Neuron (in vitro differentiated cells): ENCODE measurements at regions not wholly inside any gene's neighbourhood (a gene's known extent, or its start where the extent isn't known, plus 50 kb on each side); places are given as distances from the start of the nearest gene placed in this dataset.

Experiments used
- H2AFZ ChIP-seq: one replicate; pipeline ENCODE4 v1.6.1; 2013; ENCODE audit warnings: low read depth, mild to moderate bottlenecking, inconsistent platforms, low read length, moderate library complexity
- H3K27me3 ChIP-seq: one replicate; pipeline ENCODE4 v1.6.1; 2013; ENCODE audit warnings: low read length; ENCODE audit not compliant: insufficient read depth
- H3K36me3 ChIP-seq: one replicate; pipeline ENCODE4 v1.6.1; 2013; ENCODE audit warnings: low read length; ENCODE audit not compliant: insufficient read depth
- H3K4me1 ChIP-seq: one replicate; pipeline ENCODE4 v1.6.1; 2013; ENCODE audit warnings: low read length; ENCODE audit not compliant: insufficient read depth
- H3K4me3 ChIP-seq: 2 replicates; pipeline ENCODE4 v1.5.1; 2013; ENCODE audit warnings: mild to moderate bottlenecking, low read length, moderate library complexity
- H3K9me3 ChIP-seq: one replicate; pipeline ENCODE4 v1.6.1; 2013; ENCODE audit warnings: low read length

- no peaks in the 10 kb centered on the region for H3K36me3 ChIP-seq
- H3K9me3 ChIP-seq = no peaks in the 10 kb centered on the region
- no peaks in the 10 kb centered on the region for H3K27me3 ChIP-seq
- H2AFZ ChIP-seq = no peak overlapping the region
- no peak overlapping the region for H3K4me3 ChIP-seq
- H3K4me1 ChIP-seq = no peaks in the 10 kb centered on the region
These were observed 298.7 kb upstream of the ESRRG start for GRCh38 chr1:217021956-217022355.

DNA sequence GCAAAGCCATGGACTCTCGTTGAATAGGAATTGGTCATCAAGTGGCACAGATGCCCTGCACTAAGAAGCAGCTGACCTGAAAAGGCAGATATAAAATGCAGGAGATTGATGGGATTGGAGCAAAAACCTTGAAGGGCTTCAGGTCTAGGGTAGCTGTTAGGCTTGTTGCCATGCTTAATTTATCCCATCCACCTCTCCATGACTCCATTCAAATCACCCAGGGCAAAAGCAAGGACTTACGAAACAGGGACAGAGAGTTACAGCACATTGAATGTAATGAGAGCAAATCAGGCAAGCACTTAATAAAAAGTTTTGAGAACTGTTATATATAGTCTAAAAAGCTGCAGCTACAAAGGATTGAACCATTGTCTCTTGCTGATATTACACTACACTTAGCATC is 298.2 kb upstream of the ESRRG start:
- Histone ChIP-seq H3K36me3 (no peaks in the 10 kb centered on the region), H3K27me3 (no peaks in the 10 kb centered on the region), H3K4me3 (no peak overlapping the region), H3K9me3 (no peaks in the 10 kb centered on the region), H3K4me1 (no peaks in the 10 kb centered on the region), H2AFZ (no peak overlapping the region)

- H3K4me1 ChIP-seq = peaks cover under 1% of the 10 kb centered on the region
- no peaks in the 10 kb centered on the region for H3K27me3 ChIP-seq
- H3K36me3 ChIP-seq = no peaks in the 10 kb centered on the region
- H3K4me3 ChIP-seq = no peak overlapping the region
- H3K9me3 ChIP-seq = no peaks in the 10 kb centered on the region
- H2AFZ ChIP-seq = no peak overlapping the region
These were observed 296.2 kb upstream of the ESRRG start for GRCh38 chr1:217019475-217019874.

DNA sequence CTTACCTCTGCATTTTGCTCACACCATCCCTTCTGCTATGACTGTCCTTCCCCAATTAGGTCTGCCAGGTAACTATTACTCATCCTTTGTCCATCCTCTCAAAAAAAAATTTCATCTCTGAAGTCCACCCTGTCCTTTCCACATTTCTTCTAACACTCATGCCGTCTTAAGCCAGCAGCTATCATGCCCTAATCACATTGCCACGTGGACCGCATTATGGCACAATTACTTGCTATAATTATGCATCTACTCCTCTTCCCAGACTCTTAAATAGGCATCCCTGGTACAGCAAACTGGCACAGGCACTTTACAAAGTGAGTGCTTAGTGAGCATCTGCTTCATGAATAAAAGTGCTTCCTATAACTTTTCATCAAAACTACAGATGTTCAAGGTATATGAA is 295.4 kb upstream of the ESRRG start:
- Histone ChIP-seq H3K27me3 (no peaks in the 10 kb centered on the region), H3K4me3 (no peak overlapping the region), H3K9me3 (no peaks in the 10 kb centered on the region), H3K36me3 (no peaks in the 10 kb centered on the region), H3K4me1 (peaks cover 8% of the 10 kb centered on the region), H2AFZ (no peak overlapping the region)

GRCh38 chr1:217017165-217017564 is 293.9 kb upstream of the ESRRG start:
- no peak overlapping the region for H3K4me3 ChIP-seq
- peaks cover 8% of the 10 kb centered on the region for H3K4me1 ChIP-seq
- no peaks in the 10 kb centered on the region for H3K27me3 ChIP-seq
- no peaks in the 10 kb centered on the region for H3K9me3 ChIP-seq
- no peaks in the 10 kb centered on the region for H3K36me3 ChIP-seq
- no peak overlapping the region for H2AFZ ChIP-seq

DNA sequence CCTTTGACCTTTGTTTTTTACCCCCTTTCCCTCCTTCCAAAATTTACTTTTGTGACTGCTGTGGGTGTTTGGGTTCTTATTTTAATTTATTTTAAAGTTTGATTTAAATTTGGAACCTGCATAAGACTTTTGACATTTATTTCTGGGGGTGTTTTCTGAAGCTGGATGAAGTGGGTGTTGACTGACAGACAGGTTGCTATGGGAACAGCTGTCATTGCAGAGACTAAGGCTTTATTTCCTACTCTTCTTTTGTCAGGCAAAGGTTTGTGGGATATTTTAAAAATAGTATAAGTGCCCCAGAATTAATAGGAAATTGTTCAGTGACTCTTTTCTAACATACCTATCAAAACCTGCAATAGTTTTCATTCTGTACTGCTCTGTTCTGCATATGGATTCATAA is 290.8 kb upstream of the ESRRG start:
- no peaks in the 10 kb centered on the region for H3K36me3 ChIP-seq
- H3K4me3 ChIP-seq = no peak overlapping the region
- H3K9me3 ChIP-seq = no peaks in the 10 kb centered on the region
- H3K4me1 ChIP-seq = peaks cover 8% of the 10 kb centered on the region
- no peaks in the 10 kb centered on the region for H3K27me3 ChIP-seq
- H2AFZ ChIP-seq = no peak overlapping the region

DNA sequence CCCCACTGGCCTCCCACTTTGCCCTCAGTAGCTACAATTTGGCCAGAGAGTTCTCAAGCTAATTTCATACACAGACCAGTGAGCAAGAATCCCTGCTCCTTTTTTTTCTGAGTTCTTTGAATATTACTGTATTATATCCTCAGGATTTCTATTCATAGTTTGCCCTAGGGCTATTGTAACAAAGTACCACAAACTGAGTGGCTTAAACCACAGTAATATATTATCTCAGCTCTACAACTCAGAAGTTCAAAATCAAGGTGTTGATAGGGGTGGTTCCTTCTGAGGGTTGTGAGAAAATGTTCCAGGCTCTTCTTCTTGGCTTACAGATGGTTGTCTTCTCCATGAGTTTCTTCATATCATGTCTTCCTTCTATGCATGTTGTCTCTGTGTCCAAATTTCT is 289.4 kb upstream of the ESRRG start:
- no peaks in the 10 kb centered on the region for H3K9me3 ChIP-seq
- H3K27me3 ChIP-seq = no peaks in the 10 kb centered on the region
- no peak overlapping the region for H3K4me3 ChIP-seq
- H3K4me1 ChIP-seq = peaks cover 8% of the 10 kb centered on the region
- H2AFZ ChIP-seq = no peak overlapping the region
- H3K36me3 ChIP-seq = no peaks in the 10 kb centered on the region

DNA sequence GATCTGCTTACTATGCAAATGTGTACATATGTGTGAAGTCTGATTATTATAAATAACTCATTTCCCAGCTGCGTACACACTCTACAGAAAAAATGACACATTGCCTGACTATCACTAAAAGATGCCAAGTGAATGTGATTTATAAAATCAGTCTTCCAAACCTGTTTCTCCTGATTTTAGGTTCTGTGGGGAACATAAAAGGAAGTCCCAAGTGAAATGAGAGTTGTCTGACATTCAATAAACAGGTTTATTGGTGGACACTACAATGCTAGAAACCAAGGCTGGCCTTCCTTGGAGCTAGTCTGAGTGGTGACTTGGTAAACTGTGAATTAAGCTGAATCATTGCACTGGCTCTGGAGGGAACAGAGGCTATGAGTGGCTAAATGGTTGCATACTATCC is 287.9 kb upstream of the ESRRG start:
- H3K4me3 ChIP-seq = no peak overlapping the region
- H3K27me3 ChIP-seq = no peaks in the 10 kb centered on the region
- no peaks in the 10 kb centered on the region for H3K36me3 ChIP-seq
- H2AFZ ChIP-seq = no peak overlapping the region
- peaks cover 8% of the 10 kb centered on the region for H3K4me1 ChIP-seq
- no peaks in the 10 kb centered on the region for H3K9me3 ChIP-seq

- Histone ChIP-seq H3K27me3 (no peaks in the 10 kb centered on the region), H3K4me3 (no peak overlapping the region)
These were observed 287.0 kb upstream of the ESRRG start for GRCh38 chr1:217010253-217010652.

GRCh38 chr1:217009376-217009775 is 286.1 kb upstream of the ESRRG start:
- Histone ChIP-seq H3K27me3 (no peaks in the 10 kb centered on the region), H3K36me3 (no peaks in the 10 kb centered on the region), H3K4me3 (no peak overlapping the region), H3K4me1 (peaks cover 7% of the 10 kb centered on the region), H2AFZ (no peak overlapping the region), H3K9me3 (no peaks in the 10 kb centered on the region)

More at GRCh38 chr1:217010253-217010652, 287.0 kb upstream of the ESRRG start:
- Histone ChIP-seq H3K36me3 (no peaks in the 10 kb centered on the region), H3K4me1 (peaks cover 8% of the 10 kb centered on the region), H3K9me3 (no peaks in the 10 kb centered on the region), H2AFZ (no peak overlapping the region)

DNA sequence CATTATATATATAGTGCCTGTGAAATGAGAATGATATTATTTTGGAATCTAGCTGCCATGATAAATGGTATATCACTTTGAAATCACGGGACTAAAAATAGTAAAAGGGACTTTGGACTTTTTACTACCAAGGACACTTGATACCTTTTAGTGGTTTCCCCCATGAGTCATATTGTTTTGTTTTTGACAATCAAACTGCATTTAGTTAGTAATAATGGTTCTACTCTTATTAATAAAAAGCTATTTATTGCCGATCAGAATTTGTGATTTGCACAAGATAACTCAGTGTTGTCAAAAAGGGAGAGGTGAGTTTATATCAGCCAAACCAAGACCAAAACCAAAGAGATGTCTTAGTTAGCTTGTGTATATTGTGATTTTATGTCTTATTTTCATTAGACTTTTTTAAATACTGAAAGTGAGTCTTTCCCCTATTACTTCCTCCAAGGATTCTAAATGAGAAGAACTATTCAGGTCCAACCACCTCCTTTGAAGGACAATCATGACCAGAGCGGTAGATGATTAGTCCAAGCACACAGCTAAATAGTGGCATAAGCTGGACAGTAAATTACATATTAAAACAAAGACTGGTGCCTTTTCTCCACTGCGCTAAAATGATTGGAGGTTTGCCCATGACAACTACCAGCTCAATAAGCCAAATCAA is 281.7 kb upstream of the ESRRG start:
- H3K27me3 ChIP-seq = no peaks in the 10 kb centered on the region
- no peaks in the 10 kb centered on the region for H3K4me1 ChIP-seq
- no peaks in the 10 kb centered on the region for H3K36me3 ChIP-seq
- H2AFZ ChIP-seq = no peak overlapping the region
- H3K9me3 ChIP-seq = peaks cover 2% of the 10 kb centered on the region
- no peak overlapping the region for H3K4me3 ChIP-seq

DNA sequence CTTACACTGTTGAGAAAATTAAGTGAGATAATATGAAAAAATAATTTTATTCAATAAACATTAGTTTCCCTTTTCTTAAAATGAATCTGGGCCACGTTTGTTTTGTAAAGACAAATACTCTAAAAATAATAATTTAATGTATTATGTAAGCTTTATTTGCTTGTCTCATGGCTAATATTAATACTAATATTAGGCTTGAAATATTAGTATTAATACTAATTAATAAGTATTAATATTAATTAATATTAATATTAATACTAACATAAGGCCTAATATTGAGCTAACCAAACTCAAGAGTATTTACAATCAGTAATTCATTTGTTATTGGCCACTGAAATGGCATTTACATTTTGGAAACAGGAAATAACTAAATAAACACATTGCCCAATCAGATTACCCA is 280.1 kb upstream of the ESRRG start:
- no peaks in the 10 kb centered on the region for H3K36me3 ChIP-seq
- H3K9me3 ChIP-seq = peaks cover 2% of the 10 kb centered on the region
- no peaks in the 10 kb centered on the region for H3K4me1 ChIP-seq
- H3K27me3 ChIP-seq = no peaks in the 10 kb centered on the region
- H3K4me3 ChIP-seq = no peak overlapping the region
- no peak overlapping the region for H2AFZ ChIP-seq

DNA sequence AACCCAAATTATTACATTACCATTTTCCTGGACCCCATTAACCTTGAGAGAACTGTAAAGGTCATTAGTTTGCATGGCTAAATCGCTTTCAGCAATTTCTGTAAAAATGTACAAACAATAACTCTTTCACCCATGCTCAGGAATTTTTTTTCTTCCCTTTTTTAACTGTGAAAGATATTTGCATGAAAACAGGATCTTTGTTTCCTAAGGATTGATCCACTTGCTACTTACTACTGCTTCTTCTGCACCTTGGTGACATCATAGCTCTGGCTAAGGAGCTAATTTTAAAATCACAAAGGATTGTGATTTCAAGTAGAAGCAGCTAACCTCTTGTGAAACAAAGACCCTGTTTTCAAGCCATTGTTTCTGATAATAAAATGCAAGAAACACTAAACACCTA is 274.6 kb upstream of the ESRRG start:
- H3K9me3 ChIP-seq = peaks cover 2% of the 10 kb centered on the region
- no peak overlapping the region for H2AFZ ChIP-seq
- no peak overlapping the region for H3K4me3 ChIP-seq
- peaks cover 8% of the 10 kb centered on the region for H3K4me1 ChIP-seq
- H3K36me3 ChIP-seq = no peaks in the 10 kb centered on the region
- no peaks in the 10 kb centered on the region for H3K27me3 ChIP-seq

- H3K9me3 ChIP-seq = peaks cover 2% of the 10 kb centered on the region
- H2AFZ ChIP-seq = no peak overlapping the region
- H3K4me1 ChIP-seq = peaks cover 8% of the 10 kb centered on the region
- no peaks in the 10 kb centered on the region for H3K36me3 ChIP-seq
- H3K27me3 ChIP-seq = no peaks in the 10 kb centered on the region
- H3K4me3 ChIP-seq = no peak overlapping the region
These were observed 273.8 kb upstream of the ESRRG start for GRCh38 chr1:216997069-216997468.
